GM12878 (cell line): ENCODE measurements at regions not wholly inside any gene's neighbourhood (a gene's known extent, or its start where the extent isn't known, plus 50 kb on each side); places are given as distances from the start of the nearest gene placed in this dataset.

Experiments
- ATAC-seq: fragments of 200-7000 bp; cut with Tn5 transposase; 3 replicates; pipeline ENCODE4 v1.9.1; 2020; ENCODE audit warnings: mild to moderate bottlenecking, moderate library complexity
- BruUV-seq: library from RNA; stranded (reverse); fragments of 400-500 nt; replicated peaks from 2 replicates; lab custom pipeline; 2021; lab: Mats Ljungman, UMichigan
- CTCF ChIA-PET: fragments of 300-600 bp; sonication (Branson Sonifier 250); formaldehyde crosslinking; extraction: SDS; loops from one replicate; lab custom pipeline; 2021; ENCODE audit warnings: inconsistent platforms; lab: Yijun Ruan, JAX
- POLR2A ChIA-PET: fragments of 350-600 bp; formaldehyde crosslinking; extraction: SDS; loops from one replicate; lab custom pipeline; 2021; ENCODE audit warnings: inconsistent platforms; lab: Charles Lee
- RAD21 ChIA-PET: fragments of 300-600 bp; sonication (Branson Sonifier 250); formaldehyde crosslinking; loops from one replicate; lab custom pipeline; 2023; ENCODE audit warnings: antibody characterized with exemption; ENCODE audit not compliant: unreplicated experiment; lab: Charles Lee
- SMC1A ChIA-PET: fragments of 300-600 bp; sonication (Branson Sonifier 250); formaldehyde crosslinking; loops from one replicate; lab custom pipeline; 2023; ENCODE audit not compliant: unreplicated experiment, uncharacterized antibody; lab: Charles Lee
- DNase-seq: peaks from one replicate; pipeline ENCODE4 v3.0.0-alpha.2; 2011; ENCODE audit warnings: low read depth, low spot score
- FAIRE-seq: peaks from 3 replicates; lab custom pipeline; 2011; peaks lifted over from hg19 to GRCh38; lab: Jason Lieb, UNC
- H2AFZ ChIP-seq: 2 replicates; pipeline ENCODE4 v1.6.0; 2011; ENCODE audit warnings: low read depth, low read length, control low read depth; ENCODE audit not compliant: control insufficient read depth
- H3K27ac ChIP-seq: 2 replicates; pipeline ENCODE4 v1.5.1; 2011; ENCODE audit warnings: control low read depth; ENCODE audit not compliant: control insufficient read depth, insufficient read depth
- H3K27me3 ChIP-seq, 2 experiments: replicated peaks in 1 of 2; 2 replicates each; pipeline versions ENCODE4 v1.6.0 to v1.6.1; 2011; ENCODE audit warnings: low read length in 1 of 2; ENCODE audit not compliant: control insufficient read depth in 2 of 2, insufficient read depth in 2 of 2
- H3K36me3 ChIP-seq, 2 experiments: 2 replicates each; pipeline ENCODE4 v1.5.1; 2011; ENCODE audit warnings: low read length in 1 of 2; ENCODE audit not compliant: control insufficient read depth in 2 of 2, insufficient read depth in 2 of 2
- H3K4me1 ChIP-seq: 2 replicates; pipeline ENCODE4 v1.6.1; 2011; ENCODE audit warnings: mild to moderate bottlenecking, low read length, moderate library complexity, mixed read lengths; ENCODE audit not compliant: control insufficient read depth, insufficient read depth
- H3K4me2 ChIP-seq: 2 replicates; pipeline ENCODE4 v1.6.0; 2011; ENCODE audit warnings: control low read depth; ENCODE audit not compliant: control insufficient read depth, insufficient read depth
- H3K4me3 ChIP-seq: fragments of 200-600 bp; sonication (generic); 2 replicates; pipeline ENCODE4 v1.5.1; 2016
- H3K79me2 ChIP-seq: 2 replicates; pipeline ENCODE4 v1.6.0; 2011; ENCODE audit warnings: low read length; ENCODE audit not compliant: control insufficient read depth, insufficient read depth
- H3K9ac ChIP-seq: 2 replicates; pipeline ENCODE4 v1.8.0; 2011; ENCODE audit warnings: low read length, control low read depth, mixed read lengths; ENCODE audit not compliant: control insufficient read depth, insufficient read depth
- H3K9me3 ChIP-seq: replicated peaks from 3 replicates; pipeline ENCODE4 v1.5.1; 2011; ENCODE audit warnings: mild to moderate bottlenecking, low read length; ENCODE audit not compliant: control insufficient read depth, insufficient read depth
- H4K20me1 ChIP-seq: 2 replicates; pipeline ENCODE4 v1.6.0; 2011; ENCODE audit not compliant: control insufficient read depth, insufficient read depth
- ATF7 ChIP-seq: fragments of 450-650 bp; IDR thresholded peaks from 2 replicates; pipeline ENCODE4 v1.6.1; 2016; ENCODE audit warnings: low read depth, mild to moderate bottlenecking
- CHD1 ChIP-seq: IDR thresholded peaks from 2 replicates; pipeline ENCODE4 v1.6.1; 2012; ENCODE audit warnings: low read depth, low read length, improper control_type of control experiment
- KAT2A ChIP-seq: conservative IDR thresholded peaks from 2 replicates; pipeline ENCODE4 v1.6.1; 2011; ENCODE audit warnings: low read depth, low read length; ENCODE audit not compliant: control insufficient read depth
- ZBTB4 ChIP-seq: fragments of 450-650 bp; formaldehyde crosslinking; IDR thresholded peaks from 2 replicates; pipeline ENCODE4 v1.4.0; 2022; ENCODE audit warnings: mild to moderate bottlenecking, moderate library complexity
- ZZZ3 ChIP-seq: IDR thresholded peaks from 2 replicates; pipeline ENCODE4 v1.6.1; 2011; ENCODE audit warnings: low read depth; ENCODE audit not compliant: control insufficient read depth, insufficient read length
- WGBS: methylation state at CpG from one replicate; pipeline ENCODE4 v1.1.6; 2016; ENCODE audit warnings: low lambda C conversion rate; ENCODE audit not compliant: insufficient replicate concordance, insufficient coverage; ENCODE audit errors: missing lambda C conversion rate; 5-methylcytosine and 5-hydroxymethylcytosine counted together
- in situ Hi-C: fragments of 300-500 bp; cut with MboI; formaldehyde crosslinking; loops from 9 replicates; pipeline ENCODE4 v1.14.3; 2018; ENCODE audit warnings: mixed read lengths
- intact Hi-C: fragments of 100-400 bp; cut with micrococcal nuclease; formaldehyde crosslinking; loops from one replicate; pipeline ENCODE4 v1.14.2; 2022; ENCODE audit not compliant: unreplicated experiment

GRCh38 chr2:7973801-7974480 lies 707.9 kb upstream of the ID2 start:
- ChIA-PET POLR2A (no interaction called here), SMC1A (no interaction called here), RAD21 (interaction anchor here (1.3 kb wide), 1 partner anchor 18 kb away, joined by 3 read pairs; no protein-coding TSS in a partner anchor), CTCF (interaction anchor here (1.5 kb wide), 1 partner anchor 13 kb away, joined by 3 read pairs; no protein-coding TSS in a partner anchor)
- H3K79me2 ChIP-seq: no peaks in the 10 kb centered on the region
- intact Hi-C loops (no loop called here), in situ Hi-C loops (no loop called here)
- no peak for ATAC-seq
- H3K4me2 ChIP-seq: no peak overlapping the region
- no peak overlapping the region for H3K9ac ChIP-seq
- TF ChIP-seq ZZZ3 (no peak), KAT2A (no peak), ATF7 (no peak), ZBTB4 (CRISPR knock-in tag) (no peak), CHD1 (no peak)
- no peaks in the 10 kb centered on the region for H3K36me3 ChIP-seq
- DNase-seq: no peak
- no peaks in the 10 kb centered on the region for H3K27me3 ChIP-seq
- FAIRE-seq: no peak
- no peak overlapping the region for H2AFZ ChIP-seq
- no peaks in the 10 kb centered on the region for H3K4me1 ChIP-seq
- H3K27ac ChIP-seq: no peak overlapping the region
- H4K20me1 ChIP-seq: no peaks in the 10 kb centered on the region
- no TSS peak for BruUV-seq
- 53% methylated on average over 8 of the region's 8 CpGs for WGBS
- H3K9me3 ChIP-seq: no peaks in the 10 kb centered on the region
- no peak overlapping the region for H3K4me3 ChIP-seq
